Hepatocyte (in vitro differentiated cells): ENCODE measurements at regions not wholly inside any gene's neighbourhood (a gene's known extent, or its start where the extent isn't known, plus 50 kb on each side); places are given as distances from the start of the nearest gene placed in this dataset.

Experiments
- DNase-seq: peaks from one replicate; pipeline ENCODE4 v3.0.0-alpha.2; 2016; ENCODE audit warnings: low spot score
- H2AFZ ChIP-seq: fragments of 200-600 bp; sonication (generic); 2 replicates; pipeline ENCODE4 v1.6.0; 2016; ENCODE audit warnings: antibody characterized with exemption, mild to moderate bottlenecking
- H3K27ac ChIP-seq: fragments of 200-600 bp; sonication (generic); 2 replicates; pipeline ENCODE4 v1.5.1; 2016; ENCODE audit warnings: mild to moderate bottlenecking
- H3K27me3 ChIP-seq: fragments of 200-600 bp; sonication (generic); 2 replicates; pipeline ENCODE4 v1.6.1; 2016
- H3K36me3 ChIP-seq: fragments of 200-600 bp; sonication (generic); replicated peaks from 2 replicates; pipeline ENCODE4 v1.5.1; 2016; ENCODE audit warnings: low read depth; ENCODE audit not compliant: insufficient read depth
- H3K4me1 ChIP-seq: fragments of 200-600 bp; sonication (generic); 2 replicates; pipeline ENCODE4 v1.5.1; 2016; ENCODE audit warnings: mild to moderate bottlenecking, moderate library complexity; ENCODE audit not compliant: insufficient read depth
- H3K4me2 ChIP-seq: fragments of 200-600 bp; sonication (generic); 2 replicates; pipeline ENCODE4 v1.6.0; 2016
- H3K4me3 ChIP-seq: fragments of 200-600 bp; sonication (generic); 2 replicates; pipeline ENCODE4 v1.5.1; 2016; ENCODE audit warnings: mild to moderate bottlenecking
- H3K79me2 ChIP-seq: fragments of 200-600 bp; sonication (generic); 2 replicates; pipeline ENCODE4 v1.6.0; 2017; ENCODE audit warnings: mild to moderate bottlenecking
- H3K9me2 ChIP-seq: fragments of 200-600 bp; sonication (generic); replicated peaks from 2 replicates; pipeline ENCODE4 v1.6.0; 2017; ENCODE audit warnings: mild to moderate bottlenecking; ENCODE audit not compliant: insufficient read depth
- H3K9me3 ChIP-seq: fragments of 200-600 bp; sonication (generic); 2 replicates; pipeline ENCODE4 v1.5.1; 2016; ENCODE audit warnings: low read depth, mild to moderate bottlenecking
- H4K20me1 ChIP-seq: fragments of 200-600 bp; sonication (generic); 2 replicates; pipeline ENCODE4 v1.6.0; 2016; ENCODE audit warnings: mild to moderate bottlenecking; ENCODE audit not compliant: insufficient read depth, poor library complexity, severe bottlenecking
- EZH2 ChIP-seq: fragments of 200-600 bp; sonication (generic); IDR thresholded peaks from 2 replicates; pipeline ENCODE4 v1.6.1; 2016; ENCODE audit warnings: antibody characterized with exemption, mild to moderate bottlenecking, borderline replicate concordance
- EZH2phosphoT487 ChIP-seq: fragments of 200-600 bp; sonication (generic); IDR thresholded peaks from one replicate; pipeline ENCODE4 v1.6.1; 2018; ENCODE audit warnings: antibody characterized with exemption, mild to moderate bottlenecking, low read depth, moderate library complexity; ENCODE audit not compliant: unreplicated experiment, severe bottlenecking
- WGBS: methylation state at CpG from one replicate; pipeline ENCODE4 v1.1.6; 2016; ENCODE audit warnings: low lambda C conversion rate; ENCODE audit errors: missing lambda C conversion rate; 5-methylcytosine and 5-hydroxymethylcytosine counted together
- TF ChIP-seq, protein P1 (sequence below): fragments of 200-600 bp; sonication (generic); IDR thresholded peaks from 2 replicates; pipeline ENCODE4 v1.5.1; 2016; ENCODE audit warnings: antibody characterized with exemption, mild to moderate bottlenecking; ENCODE audit not compliant: poor library complexity

DNA sequence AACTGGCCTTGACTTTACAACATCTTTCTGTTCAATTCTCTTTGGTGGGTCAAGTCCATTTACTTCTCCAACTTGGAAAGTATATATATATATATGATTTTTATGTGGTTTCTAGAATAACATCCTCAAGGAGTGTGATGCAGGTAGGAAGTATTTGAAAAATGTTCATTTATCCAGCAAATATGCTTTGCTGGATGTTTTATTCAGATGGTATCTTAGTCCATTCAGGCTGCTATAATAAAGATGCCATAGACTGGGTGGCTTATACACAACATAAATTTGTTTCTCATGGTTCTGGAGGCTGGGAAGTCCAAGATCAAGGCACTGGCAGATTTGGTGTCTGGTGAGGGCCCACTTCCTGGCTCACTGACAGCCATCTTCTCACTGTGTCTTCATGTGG, 168.7 kb upstream of the RASGRP1 start:
- Histone ChIP-seq H3K4me3 (no peak overlapping the region), H3K9me3 (no peaks in the 10 kb centered on the region), H4K20me1 (no peaks in the 10 kb centered on the region), H2AFZ (no peak overlapping the region), H3K27me3 (no peaks in the 10 kb centered on the region), H3K9me2 (no peaks in the 10 kb centered on the region), H3K79me2 (no peaks in the 10 kb centered on the region), H3K4me1 (no peaks in the 10 kb centered on the region), H3K36me3 (no peaks in the 10 kb centered on the region), H3K4me2 (no peak overlapping the region), H3K27ac (no peak overlapping the region)
- TF ChIP-seq, protein P1, sequence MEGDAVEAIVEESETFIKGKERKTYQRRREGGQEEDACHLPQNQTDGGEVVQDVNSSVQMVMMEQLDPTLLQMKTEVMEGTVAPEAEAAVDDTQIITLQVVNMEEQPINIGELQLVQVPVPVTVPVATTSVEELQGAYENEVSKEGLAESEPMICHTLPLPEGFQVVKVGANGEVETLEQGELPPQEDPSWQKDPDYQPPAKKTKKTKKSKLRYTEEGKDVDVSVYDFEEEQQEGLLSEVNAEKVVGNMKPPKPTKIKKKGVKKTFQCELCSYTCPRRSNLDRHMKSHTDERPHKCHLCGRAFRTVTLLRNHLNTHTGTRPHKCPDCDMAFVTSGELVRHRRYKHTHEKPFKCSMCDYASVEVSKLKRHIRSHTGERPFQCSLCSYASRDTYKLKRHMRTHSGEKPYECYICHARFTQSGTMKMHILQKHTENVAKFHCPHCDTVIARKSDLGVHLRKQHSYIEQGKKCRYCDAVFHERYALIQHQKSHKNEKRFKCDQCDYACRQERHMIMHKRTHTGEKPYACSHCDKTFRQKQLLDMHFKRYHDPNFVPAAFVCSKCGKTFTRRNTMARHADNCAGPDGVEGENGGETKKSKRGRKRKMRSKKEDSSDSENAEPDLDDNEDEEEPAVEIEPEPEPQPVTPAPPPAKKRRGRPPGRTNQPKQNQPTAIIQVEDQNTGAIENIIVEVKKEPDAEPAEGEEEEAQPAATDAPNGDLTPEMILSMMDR, result no peak
- no peak for TF ChIP-seq EZH2phosphoT487
- TF ChIP-seq EZH2, result no peak
- DNase-seq, result no peak

DNA sequence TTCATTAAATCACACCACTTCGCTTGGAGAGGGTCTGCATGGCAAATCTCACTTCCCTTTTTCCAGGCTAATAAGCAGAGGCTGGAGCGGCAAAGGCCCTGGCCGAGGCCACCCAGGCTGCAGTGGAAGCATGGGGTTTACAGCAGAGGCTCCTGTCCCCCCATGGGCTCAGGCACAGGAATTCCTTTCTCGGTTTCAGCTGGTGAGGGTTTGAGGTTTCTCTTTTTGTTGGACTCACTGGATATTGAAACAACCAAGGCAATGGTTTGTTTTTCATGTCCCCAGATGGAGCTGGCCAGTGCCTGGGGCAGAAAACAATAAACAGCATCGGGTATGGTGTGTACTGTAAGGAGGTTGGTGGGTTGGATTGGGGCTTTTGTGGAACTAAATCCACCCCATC, 175.6 kb upstream of the RASGRP1 start:
- TF ChIP-seq, protein P1, result no peak
- TF ChIP-seq EZH2phosphoT487 (no peak), EZH2 (no peak)
- DNase-seq, result no peak
- Histone ChIP-seq H3K9me3 (no peaks in the 10 kb centered on the region), H3K4me1 (no peaks in the 10 kb centered on the region), H3K27me3 (no peaks in the 10 kb centered on the region), H2AFZ (no peak overlapping the region), H3K4me3 (no peak overlapping the region), H3K4me2 (no peak overlapping the region), H3K27ac (no peak overlapping the region), H4K20me1 (no peaks in the 10 kb centered on the region), H3K36me3 (no peaks in the 10 kb centered on the region), H3K9me2 (no peaks in the 10 kb centered on the region), H3K79me2 (no peaks in the 10 kb centered on the region)
- 75% methylated on average over 5 of the region's 5 CpGs for WGBS

- no peak for TF ChIP-seq EZH2
- Histone ChIP-seq H3K36me3 (no peaks in the 10 kb centered on the region), H3K79me2 (no peaks in the 10 kb centered on the region), H3K9me3 (no peaks in the 10 kb centered on the region), H3K4me3 (no peak overlapping the region), H3K27me3 (no peaks in the 10 kb centered on the region), H3K4me2 (no peak overlapping the region), H2AFZ (no peak overlapping the region), H3K27ac (no peak overlapping the region), H3K4me1 (no peaks in the 10 kb centered on the region), H3K9me2 (no peaks in the 10 kb centered on the region), H4K20me1 (no peaks in the 10 kb centered on the region)
- DNase-seq, result no peak
- WGBS, result 90% methylated on average over 3 of the region's 3 CpGs
Observed at GRCh38 chr15:38743147-38743546, 178.5 kb upstream of the RASGRP1 start.

DNA sequence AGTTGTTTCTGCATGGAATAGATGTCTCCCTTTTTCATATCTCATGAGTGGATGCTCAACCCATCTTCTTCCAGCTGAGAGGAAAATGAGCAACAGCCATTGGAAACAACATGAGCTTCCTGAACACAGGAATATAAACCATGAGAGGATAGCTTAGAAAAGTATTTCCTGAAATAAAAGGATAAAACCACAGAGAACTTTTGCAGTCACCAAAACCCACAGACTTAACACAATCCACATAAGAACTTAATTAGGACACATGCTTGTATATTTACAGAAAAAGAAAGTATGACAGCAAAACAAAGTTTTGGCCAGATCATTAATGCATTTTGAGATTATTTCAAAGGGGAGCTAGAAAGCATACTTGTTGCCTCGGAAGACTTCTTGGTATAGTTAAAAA, 180.5 kb upstream of the RASGRP1 start:
- H3K36me3 ChIP-seq, result no peaks in the 10 kb centered on the region
- 70% methylated on average over 1 of the region's 1 CpG for WGBS
- TF ChIP-seq EZH2phosphoT487 (no peak), EZH2 (no peak)
- TF ChIP-seq, protein P1, result no peak

More for the DNA sequence above, 180.5 kb upstream of the RASGRP1 start:
- DNase-seq, result no peak
- H4K20me1 ChIP-seq, result no peaks in the 10 kb centered on the region
- no peaks in the 10 kb centered on the region for H3K9me2 ChIP-seq
- H3K9me3 ChIP-seq, result no peaks in the 10 kb centered on the region
- no peaks in the 10 kb centered on the region for H3K4me1 ChIP-seq
- no peak overlapping the region for H2AFZ ChIP-seq
- no peak overlapping the region for H3K4me2 ChIP-seq
- no peaks in the 10 kb centered on the region for H3K79me2 ChIP-seq
- no peak overlapping the region for H3K27ac ChIP-seq
- no peaks in the 10 kb centered on the region for H3K27me3 ChIP-seq
- H3K4me3 ChIP-seq, result no peak overlapping the region
